K562 (cell line): ENCODE measurements at regions not wholly inside any gene's neighbourhood (a gene's known extent, or its start where the extent isn't known, plus 50 kb on each side); places are given as distances from the start of the nearest gene placed in this dataset.

Experiments used
- ATAC-seq: fragments of 200-7000 bp; cut with Tn5 transposase; 3 replicates; pipeline ENCODE4 v1.9.1; 2020; ENCODE audit warnings: moderate library complexity
- BruUV-seq: library from RNA; stranded (reverse); fragments of 400-500 nt; replicated peaks from 2 replicates; lab custom pipeline; 2021; lab: Mats Ljungman, UMichigan
- CTCF ChIA-PET: fragments of 300-600 bp; formaldehyde crosslinking; extraction: SDS; loops from one replicate; lab custom pipeline; 2021; ENCODE audit warnings: low intra/inter-chr PET ratio; lab: Yijun Ruan, JAX
- POLR2A ChIA-PET: fragments of 300-600, 350-650 bp; sonication (Branson Sonifier 250); formaldehyde crosslinking; extraction: SDS; loops from one replicate; lab custom pipeline; 2021; ENCODE audit warnings: antibody characterized with exemption, inconsistent platforms; lab: Yijun Ruan, JAX
- DNase-seq, 4 experiments: peaks; one replicate each; pipeline versions ENCODE4 v3.0.0 to v3.0.0-alpha.2; 2011 to 2018; ENCODE audit warnings: low spot score in 3 of 4, mixed read lengths in 3 of 4; ENCODE audit errors: extremely low read depth in 1 of 4
- FAIRE-seq: peaks from 2 replicates; lab custom pipeline; 2011; peaks lifted over from hg19 to GRCh38; lab: Jason Lieb, UNC
- H2AFZ ChIP-seq: 2 replicates; pipeline ENCODE4 v1.6.0; 2011; ENCODE audit warnings: low read depth, low read length, control low read depth, inconsistent platforms
- H3K27ac ChIP-seq: fragments of 200-600 bp; 3 replicates; pipeline ENCODE4 v1.8.0; 2011; ENCODE audit warnings: low read depth, mild to moderate bottlenecking, control low read depth, inconsistent platforms, low read length, moderate library complexity, mixed read lengths; ENCODE audit errors: extremely low read depth
- H3K27me3 ChIP-seq, 2 experiments: fragments of 300-600 bp in 1 of 2; 2 replicates in 1 of 2; 3 replicates in 1 of 2; pipeline versions ENCODE4 v1.6.0 to v1.8.0; 2011; ENCODE audit warnings: inconsistent platforms in 2 of 2, low read length in 2 of 2, mild to moderate bottlenecking in 1 of 2, mixed read lengths in 1 of 2, moderate library complexity in 1 of 2; ENCODE audit not compliant: control insufficient read depth in 2 of 2, insufficient read depth in 2 of 2
- H3K36me3 ChIP-seq: fragments of 300-600 bp; 3 replicates; pipeline ENCODE4 v1.8.0; 2011; ENCODE audit warnings: mild to moderate bottlenecking, low read length, inconsistent platforms; ENCODE audit not compliant: control insufficient read depth, insufficient read depth
- H3K4me1 ChIP-seq, 2 experiments: fragments of 200-600 bp in 1 of 2; replicated peaks in 1 of 2; 2 replicates in 1 of 2; 3 replicates in 1 of 2; pipeline versions ENCODE4 v1.5.1 to v1.8.0; 2011; ENCODE audit warnings: inconsistent platforms in 2 of 2, low read length in 2 of 2, mild to moderate bottlenecking in 1 of 2, mixed read lengths in 1 of 2, moderate library complexity in 1 of 2; ENCODE audit not compliant: control insufficient read depth in 2 of 2, insufficient read depth in 2 of 2
- H3K4me2 ChIP-seq: 2 replicates; pipeline ENCODE4 v1.6.1; 2011; ENCODE audit warnings: low read length, control low read depth, inconsistent platforms, mixed read lengths; ENCODE audit not compliant: insufficient read depth
- H3K4me3 ChIP-seq: fragments of 200-600 bp; sonication (generic), shearing (Covaris generic); 2 replicates; pipeline ENCODE4 v1.5.1; 2016; ENCODE audit warnings: control low read depth, inconsistent platforms
- H3K79me2 ChIP-seq: fragments of 200-600 bp; 3 replicates; pipeline ENCODE4 v1.8.0; 2011; ENCODE audit warnings: low read length, inconsistent platforms; ENCODE audit not compliant: control insufficient read depth, insufficient read depth
- H3K9ac ChIP-seq, 2 experiments: 2 replicates each; pipeline versions ENCODE4 v1.6.0 to v1.6.1; 2011; ENCODE audit warnings: low read depth in 2 of 2, low read length in 2 of 2, control low read depth in 1 of 2, inconsistent platforms in 1 of 2, mild to moderate bottlenecking in 1 of 2, mixed read lengths in 1 of 2; ENCODE audit not compliant: insufficient read depth in 1 of 2
- H3K9me1 ChIP-seq: one replicate; pipeline ENCODE4 v1.6.0; 2011; ENCODE audit warnings: inconsistent platforms, mild to moderate bottlenecking, low read length, moderate library complexity; ENCODE audit not compliant: control insufficient read depth, insufficient read depth
- H3K9me3 ChIP-seq: replicated peaks from 2 replicates; pipeline ENCODE4 v1.5.1; 2011; ENCODE audit warnings: low read depth, low read length, inconsistent platforms; ENCODE audit not compliant: control insufficient read depth, insufficient read depth
- H4K20me1 ChIP-seq: replicated peaks from 2 replicates; pipeline ENCODE4 v1.6.1; 2011; ENCODE audit warnings: low read length, inconsistent platforms, mixed read lengths; ENCODE audit not compliant: control insufficient read depth, insufficient read depth
- CBX5 ChIP-seq: IDR thresholded peaks from 2 replicates; pipeline ENCODE4 v1.6.1; 2014; ENCODE audit warnings: low read depth, borderline replicate concordance
- E2F3 ChIP-seq: fragments of 250-450 bp; sonication (Bioruptor Pico); IDR thresholded peaks from 2 replicates; pipeline ENCODE4 v1.4.0; 2020; ENCODE audit warnings: mild to moderate bottlenecking
- ETV6 ChIP-seq, 3 experiments: fragments of 150-350 bp in 1 of 3; sonication (generic) in 1 of 3; formaldehyde crosslinking in 1 of 3; IDR thresholded peaks; 2 replicates each; pipeline versions ENCODE4 v1.6.1 to v1.8.0; 2014 to 2022; ENCODE audit warnings: borderline replicate concordance in 2 of 3, low read depth in 2 of 3, antibody characterized with exemption in 1 of 3, low read length in 1 of 3, mild to moderate bottlenecking in 1 of 3, missing genetic modification reagents in 1 of 3
- KHSRP ChIP-seq: fragments of 450-650 bp; IDR thresholded peaks from 2 replicates; pipeline ENCODE4 v1.6.1; 2017
- MAX ChIP-seq: sonication (generic); formaldehyde crosslinking; IDR thresholded peaks from 2 replicates; pipeline ENCODE4 v1.9.0; 2022; ENCODE audit warnings: mild to moderate bottlenecking, missing genetic modification reagents
- MNT ChIP-seq, 2 experiments: fragments of 450-650 bp; conservative IDR thresholded peaks; 2 replicates each; pipeline ENCODE4 v1.6.1; 2017; ENCODE audit warnings: mild to moderate bottlenecking in 2 of 2, moderate library complexity in 2 of 2
- RFX5 ChIP-seq: IDR thresholded peaks from 2 replicates; pipeline ENCODE4 v1.6.1; 2011; ENCODE audit warnings: low read depth, mild to moderate bottlenecking, improper control_type of control experiment, low read length
- RNF2 ChIP-seq: sonication (generic); IDR thresholded peaks from 2 replicates; pipeline ENCODE4 v1.6.1; 2016
- SRSF7 ChIP-seq: fragments of 200-400 bp; formaldehyde crosslinking; optimal IDR thresholded peaks from 2 replicates; pipeline ENCODE3; 2017; ENCODE audit warnings: mild to moderate bottlenecking, low read depth, low read length
- ZNF347 ChIP-seq: fragments of 450-650 bp; formaldehyde crosslinking; IDR thresholded peaks from 2 replicates; pipeline ENCODE4 v1.4.0; 2020; ENCODE audit warnings: low read depth, mild to moderate bottlenecking, moderate library complexity
- ZNF507 ChIP-seq: conservative IDR thresholded peaks from 2 replicates; pipeline ENCODE4 v1.6.1; 2017; ENCODE audit warnings: missing genetic modification characterization, missing compliant biosample characterization
- ZNF561 ChIP-seq: fragments of 450-650 bp; formaldehyde crosslinking; conservative IDR thresholded peaks from 2 replicates; pipeline ENCODE4 v1.4.0; 2020; ENCODE audit warnings: mild to moderate bottlenecking, moderate library complexity
- WGBS: fragments of 100-300 bp; shearing (Covaris generic); methylation state at CpG from one replicate; pipeline ENCODE4 v1.1.6; 2016; ENCODE audit warnings: low coverage, mixed read lengths; ENCODE audit not compliant: insufficient coverage; ENCODE audit errors: missing lambda C conversion rate; 5-methylcytosine and 5-hydroxymethylcytosine counted together
- in situ Hi-C: fragments of 300-500 bp; cut with MboI; formaldehyde crosslinking; loops from 4 replicates; pipeline ENCODE4 v1.15.0; 2018; ENCODE audit warnings: inconsistent platforms, mixed read lengths
- intact Hi-C: fragments of 100-400 bp; cut with micrococcal nuclease; formaldehyde crosslinking; loops from 2 replicates; pipeline ENCODE4 v1.14.2; 2022
- TF ChIP-seq, protein P1 (sequence below): sonication (generic); formaldehyde crosslinking; IDR thresholded peaks from 2 replicates; pipeline ENCODE4 v1.8.1; 2023; ENCODE audit warnings: mild to moderate bottlenecking, missing genetic modification reagents

DNA sequence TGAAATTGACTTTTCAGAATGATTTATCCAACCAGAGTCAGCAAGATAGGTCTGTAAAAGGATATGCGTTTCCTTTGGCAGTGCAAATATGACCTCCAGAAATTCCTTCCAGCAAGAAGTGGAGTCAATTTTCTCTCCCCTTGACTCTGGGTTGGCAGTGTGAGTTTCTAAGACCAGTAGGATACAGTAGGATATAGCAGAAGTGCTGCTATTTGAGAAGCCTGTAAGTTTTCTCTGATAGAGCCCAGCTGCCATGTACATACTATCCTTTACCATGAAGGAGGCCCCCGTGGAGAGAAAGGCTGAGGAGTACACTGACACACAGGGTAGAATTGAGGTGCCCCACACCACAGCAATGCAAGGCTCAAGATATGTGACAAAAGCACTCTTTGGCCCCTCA lies 409.1 kb upstream of the PDZRN3 start:
- ATAC-seq (no peak), DNase-seq (no peak), FAIRE-seq (no peak)
- in situ Hi-C loops (no loop called here), intact Hi-C loops (no loop called here)
- no peaks in the 10 kb centered on the region for H3K4me1 ChIP-seq
- ChIA-PET CTCF (no interaction called here), POLR2A (no interaction called here)
- H3K27ac ChIP-seq = no peak overlapping the region
- 6% methylated on average over 2 of the region's 2 CpGs for WGBS
- no peaks in the 10 kb centered on the region for H3K79me2 ChIP-seq
- H3K9me1 ChIP-seq = no peaks in the 10 kb centered on the region
- no peaks in the 10 kb centered on the region for H3K36me3 ChIP-seq
- H2AFZ ChIP-seq = no peak overlapping the region
- no peaks in the 10 kb centered on the region for H3K27me3 ChIP-seq
- no peak overlapping the region for H3K4me2 ChIP-seq
- H4K20me1 ChIP-seq = no peaks in the 10 kb centered on the region
- no TSS peak for BruUV-seq
- H3K4me3 ChIP-seq = no peak overlapping the region
- TF ChIP-seq RFX5 (no peak), ETV6 (IDR thresholded peaks at IDR 0.05; ENCODE audit: borderline replicate concordance in 1 of 2, low read depth in 2 of 2, low read length in 1 of 2) (no peak), ETV6 (CRISPR knock-in tag; IDR thresholded peaks at IDR 0.05; ENCODE audit: borderline replicate concordance) (no peak), SRSF7 (no peak), E2F3 (CRISPR knock-in tag) (no peak), RNF2 (no peak)
- TF ChIP-seq, protein P1, sequence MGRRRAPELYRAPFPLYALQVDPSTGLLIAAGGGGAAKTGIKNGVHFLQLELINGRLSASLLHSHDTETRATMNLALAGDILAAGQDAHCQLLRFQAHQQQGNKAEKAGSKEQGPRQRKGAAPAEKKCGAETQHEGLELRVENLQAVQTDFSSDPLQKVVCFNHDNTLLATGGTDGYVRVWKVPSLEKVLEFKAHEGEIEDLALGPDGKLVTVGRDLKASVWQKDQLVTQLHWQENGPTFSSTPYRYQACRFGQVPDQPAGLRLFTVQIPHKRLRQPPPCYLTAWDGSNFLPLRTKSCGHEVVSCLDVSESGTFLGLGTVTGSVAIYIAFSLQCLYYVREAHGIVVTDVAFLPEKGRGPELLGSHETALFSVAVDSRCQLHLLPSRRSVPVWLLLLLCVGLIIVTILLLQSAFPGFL (CRISPR knock-in tag) = no peak
- no peaks in the 10 kb centered on the region for H3K9me3 ChIP-seq
- H3K9ac ChIP-seq = no peak overlapping the region

DNA sequence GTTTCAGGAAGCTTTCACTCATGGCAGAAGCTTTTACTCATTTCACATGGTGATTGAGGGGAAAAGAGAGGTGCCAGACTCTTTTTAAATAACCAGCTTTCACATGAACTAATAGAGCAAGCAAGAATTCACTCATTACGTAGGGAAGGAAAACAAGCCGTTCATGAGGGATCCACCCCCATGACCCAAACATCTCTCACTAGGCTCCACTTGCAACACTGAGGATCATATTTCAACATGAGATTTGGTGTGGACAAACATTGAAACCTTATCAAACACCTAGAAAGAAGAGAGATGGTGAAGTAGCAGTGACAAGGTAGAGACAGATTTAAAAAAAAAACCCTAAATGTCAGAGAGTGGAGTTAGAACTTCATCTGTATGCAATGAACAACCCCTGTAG lies 408.6 kb upstream of the PDZRN3 start:
- Histone ChIP-seq H3K27ac (no peak overlapping the region), H3K9me1 (no peaks in the 10 kb centered on the region), H3K9ac (no peak overlapping the region), H3K79me2 (no peaks in the 10 kb centered on the region), H3K4me1 (no peaks in the 10 kb centered on the region), H3K36me3 (no peaks in the 10 kb centered on the region), H3K4me3 (no peak overlapping the region), H3K4me2 (no peak overlapping the region), H3K9me3 (no peaks in the 10 kb centered on the region), H2AFZ (no peak overlapping the region), H4K20me1 (no peaks in the 10 kb centered on the region), H3K27me3 (no peaks in the 10 kb centered on the region)
- ChIA-PET POLR2A (no interaction called here), CTCF (no interaction called here)
- ATAC-seq (no peak), DNase-seq (no peak), FAIRE-seq (no peak)
- 0% methylated on average over 2 of the region's 2 CpGs for WGBS
- in situ Hi-C loops (no loop called here), intact Hi-C loops (no loop called here)
- no TSS peak for BruUV-seq
- TF ChIP-seq MAX (CRISPR knock-in tag) (no peak), ZNF507 (tag) (no peak), KHSRP (no peak), CBX5 (no peak), ZNF347 (CRISPR knock-in tag) (no peak), ZNF561 (CRISPR knock-in tag) (no peak), MNT (conservative IDR thresholded peaks at IDR 0.05) (no peak)
